Osteoblast (primary cell): ENCODE measurements at regions not wholly inside any gene's neighbourhood (a gene's known extent, or its start where the extent isn't known, plus 50 kb on each side); places are given as distances from the start of the nearest gene placed in this dataset.

Source experiments
- DNase-seq: peaks from one replicate; pipeline ENCODE4 v3.0.0; 2011; ENCODE audit warnings: low spot score, mixed read lengths; ENCODE audit not compliant: insufficient read length; ENCODE audit errors: missing footprints
- H2AFZ ChIP-seq: 2 replicates; pipeline ENCODE4 v1.6.0; 2011; ENCODE audit warnings: mild to moderate bottlenecking, low read length
- H3K27ac ChIP-seq: 2 replicates; pipeline ENCODE4 v1.5.1; 2011; ENCODE audit warnings: mild to moderate bottlenecking, low read depth, low read length, moderate library complexity
- H3K27me3 ChIP-seq: 2 replicates; pipeline ENCODE4 v1.6.0; 2012; ENCODE audit warnings: mild to moderate bottlenecking, control low read depth, inconsistent platforms, low read length, moderate library complexity; ENCODE audit not compliant: insufficient read depth
- H3K36me3 ChIP-seq: 2 replicates; pipeline ENCODE4 v1.5.1; 2011; ENCODE audit warnings: mild to moderate bottlenecking, low read length, control low read depth, moderate library complexity; ENCODE audit not compliant: insufficient read depth
- H3K4me1 ChIP-seq: 2 replicates; pipeline ENCODE4 v1.5.1; 2011; ENCODE audit warnings: mild to moderate bottlenecking, low read length, control low read depth, moderate library complexity; ENCODE audit not compliant: insufficient read depth
- H3K4me2 ChIP-seq: 2 replicates; pipeline ENCODE4 v1.6.0; 2011; ENCODE audit warnings: mild to moderate bottlenecking, low read length; ENCODE audit not compliant: insufficient read depth
- H3K4me3 ChIP-seq: fragments of 200-600 bp; sonication (generic); 3 replicates; pipeline ENCODE4 v1.5.1; 2012; ENCODE audit warnings: mild to moderate bottlenecking, low read length, inconsistent platforms; ENCODE audit not compliant: insufficient read depth
- H3K79me2 ChIP-seq: 2 replicates; pipeline ENCODE4 v1.6.0; 2012; ENCODE audit warnings: mild to moderate bottlenecking, low read length, control low read depth, inconsistent platforms; ENCODE audit not compliant: insufficient read depth
- H3K9me3 ChIP-seq: 2 replicates; pipeline ENCODE4 v1.5.1; 2011; ENCODE audit warnings: low read depth, low read length, control low read depth
- H4K20me1 ChIP-seq: 2 replicates; pipeline ENCODE4 v1.6.0; 2012; ENCODE audit warnings: mild to moderate bottlenecking, low read length, control low read depth; ENCODE audit not compliant: insufficient read depth
- CTCF ChIP-seq: IDR thresholded peaks from 2 replicates; pipeline ENCODE4 v1.5.1; 2011; ENCODE audit warnings: mild to moderate bottlenecking, low read depth, low read length, moderate library complexity; ENCODE audit errors: extremely low read depth

- no peaks in the 10 kb centered on the region for H3K9me3 ChIP-seq
- H3K4me2 ChIP-seq: peak overlapping the region; percentile 43
- H3K27me3 ChIP-seq: no peaks in the 10 kb centered on the region
- peak overlapping the region; percentile 8 for H3K4me3 ChIP-seq
- H2AFZ ChIP-seq: peak overlapping the region; percentile 5
- H4K20me1 ChIP-seq: no peaks in the 10 kb centered on the region
- TF ChIP-seq CTCF: no peak
- DNase-seq: peak; percentile 35
- H3K79me2 ChIP-seq: no peaks in the 10 kb centered on the region
- H3K27ac ChIP-seq: peak overlapping the region; percentile 64
- no peaks in the 10 kb centered on the region for H3K36me3 ChIP-seq
- peaks cover 33% of the 10 kb centered on the region for H3K4me1 ChIP-seq
These were observed 167.5 kb upstream of the PRICKLE1 start for GRCh38 chr12:42756841-42757623.

GRCh38 chr12:42750356-42750755, 160.8 kb upstream of the PRICKLE1 start:
- H3K27me3 ChIP-seq: no peaks in the 10 kb centered on the region
- H3K4me3 ChIP-seq: no peak overlapping the region
- H3K27ac ChIP-seq: no peak overlapping the region
- H2AFZ ChIP-seq: no peak overlapping the region
- no peaks in the 10 kb centered on the region for H3K4me1 ChIP-seq
- H3K79me2 ChIP-seq: no peaks in the 10 kb centered on the region
- no peaks in the 10 kb centered on the region for H3K36me3 ChIP-seq
- H3K9me3 ChIP-seq: peaks cover 6% of the 10 kb centered on the region
- no peak for TF ChIP-seq CTCF
- no peak overlapping the region for H3K4me2 ChIP-seq
- DNase-seq: no peak
- no peaks in the 10 kb centered on the region for H4K20me1 ChIP-seq

- Histone ChIP-seq H4K20me1 (no peaks in the 10 kb centered on the region), H3K36me3 (no peaks in the 10 kb centered on the region), H3K27ac (no peak overlapping the region), H3K4me1 (peaks cover 5% of the 10 kb centered on the region), H3K27me3 (no peaks in the 10 kb centered on the region), H3K9me3 (peaks cover 6% of the 10 kb centered on the region), H2AFZ (no peak overlapping the region), H3K79me2 (no peaks in the 10 kb centered on the region), H3K4me3 (no peak overlapping the region), H3K4me2 (no peak overlapping the region)
- DNase-seq: no peak
- TF ChIP-seq CTCF: no peak
These were observed 159.7 kb upstream of the PRICKLE1 start for GRCh38 chr12:42749239-42749638.

GRCh38 chr12:42744539-42745182, 155.1 kb upstream of the PRICKLE1 start:
- Histone ChIP-seq H3K4me2 (no peak overlapping the region), H4K20me1 (no peaks in the 10 kb centered on the region), H3K9me3 (peaks cover 6% of the 10 kb centered on the region), H2AFZ (no peak overlapping the region), H3K79me2 (no peaks in the 10 kb centered on the region), H3K4me1 (peaks cover 20% of the 10 kb centered on the region), H3K4me3 (no peak overlapping the region), H3K27me3 (no peaks in the 10 kb centered on the region), H3K27ac (no peak overlapping the region), H3K36me3 (no peaks in the 10 kb centered on the region)
- TF ChIP-seq CTCF: no peak
- DNase-seq: no peak
